ENCODE measurements at regions not wholly inside any gene's neighbourhood (a gene's known extent, or its start where the extent isn't known, plus 50 kb on each side); places are given as distances from the start of the nearest gene placed in this dataset.

- Histone ChIP-seq H3K4me3 (ENCODE audit: low read depth in 1 of 3, low read length in 3 of 3) (no peak overlapping the region), H3K4me1 (ENCODE audit: control insufficient read depth in 4 of 4, insufficient read depth in 4 of 4, low read length in 3 of 4) (no peaks in the 10 kb centered on the region), H3K27ac (ENCODE audit: low read depth in 1 of 2, low read length in 2 of 2) (no peak overlapping the region), H3K36me3 (ENCODE audit: control insufficient read depth in 4 of 4, insufficient read depth in 3 of 4, low read depth in 1 of 4, low read length in 3 of 4) (no peaks in the 10 kb centered on the region), H3K9ac (ENCODE audit: low read depth in 1 of 2, low read length in 2 of 2) (no peak overlapping the region), H3K27me3 (ENCODE audit: control insufficient read depth in 4 of 4, insufficient read depth in 4 of 4, low read length in 3 of 4) (no peaks in the 10 kb centered on the region), H3K9me3 (ENCODE audit: control insufficient read depth in 4 of 4, low read length in 3 of 4) (no peaks in the 10 kb centered on the region)
- no peak for DNase-seq (ENCODE audit: low spot score)
- WGBS = 81% methylated on average over 2 of the region's 2 CpGs
- TF ChIP-seq JUND (IDR thresholded peaks at IDR 0.05) (no peak), CTCF (IDR thresholded peaks at IDR 0.05; ENCODE audit: low read depth, low read length, missing input control) (no peak), REST (IDR thresholded peaks at IDR 0.05) (no peak), EGR1 (IDR thresholded peaks at IDR 0.05; ENCODE audit: low read depth in 2 of 2) (no peak), ATF3 (IDR thresholded peaks at IDR 0.05) (no peak), NR2F2 (IDR thresholded peaks at IDR 0.05) (no peak), YY1 (IDR thresholded peaks at IDR 0.05) (no peak), ZBTB33 (IDR thresholded peaks at IDR 0.05) (no peak), SP1 (IDR thresholded peaks at IDR 0.05) (no peak), TAF1 (conservative IDR thresholded peaks at IDR 0.05) (no peak), GABPA (IDR thresholded peaks at IDR 0.05 in 1 of 2, conservative IDR thresholded peaks at IDR 0.05 in 1 of 2) (no peak), FOXA2 (IDR thresholded peaks at IDR 0.05) (no peak), HNF4G (IDR thresholded peaks at IDR 0.05) (no peak), MAX (IDR thresholded peaks at IDR 0.05) (no peak), RAD21 (IDR thresholded peaks at IDR 0.05) (no peak)
Measured at GRCh38 chr6:47381036-47381435, 71.3 kb upstream of the TNFRSF21 start.

- Histone ChIP-seq H3K27me3 (ENCODE audit: control insufficient read depth in 4 of 4, insufficient read depth in 4 of 4, low read length in 3 of 4) (no peaks in the 10 kb centered on the region), H3K9ac (ENCODE audit: low read depth in 1 of 2, low read length in 2 of 2) (no peak overlapping the region), H3K4me1 (ENCODE audit: control insufficient read depth in 4 of 4, insufficient read depth in 4 of 4, low read length in 3 of 4) (no peaks in the 10 kb centered on the region), H3K4me3 (ENCODE audit: low read depth in 1 of 3, low read length in 3 of 3) (no peak overlapping the region), H3K36me3 (ENCODE audit: control insufficient read depth in 4 of 4, insufficient read depth in 3 of 4, low read depth in 1 of 4, low read length in 3 of 4) (no peaks in the 10 kb centered on the region), H3K27ac (ENCODE audit: low read depth in 1 of 2, low read length in 2 of 2) (no peak overlapping the region), H3K9me3 (ENCODE audit: control insufficient read depth in 4 of 4, low read length in 3 of 4) (no peaks in the 10 kb centered on the region)
- WGBS = 97% methylated on average over 1 of the region's 1 CpG
- no peak for DNase-seq (ENCODE audit: low spot score)
- TF ChIP-seq ATF3 (IDR thresholded peaks at IDR 0.05) (no peak), ZBTB33 (IDR thresholded peaks at IDR 0.05) (no peak), MAX (IDR thresholded peaks at IDR 0.05) (no peak), TAF1 (conservative IDR thresholded peaks at IDR 0.05) (no peak), CTCF (IDR thresholded peaks at IDR 0.05; ENCODE audit: low read depth, low read length, missing input control) (no peak), HNF4A (conservative IDR thresholded peaks at IDR 0.05) (no peak), NR2F2 (IDR thresholded peaks at IDR 0.05) (no peak), HNF4G (IDR thresholded peaks at IDR 0.05) (no peak)
Measured at GRCh38 chr6:47383360-47383759, 73.7 kb upstream of the TNFRSF21 start.
